Gastroesophageal sphincter (tissue), 4 donors: ENCODE measurements at regions not wholly inside any gene's neighbourhood (a gene's known extent, or its start where the extent isn't known, plus 50 kb on each side); places are given as distances from the start of the nearest gene placed in this dataset.
A peak's percentile ranks its signal among the peaks of the same experiment; 100 is the strongest.

ENCODE experiments used
- ATAC-seq: fragments of 150-250 bp; one replicate; pipeline ENCODE4 v1.9.1; 2016; ENCODE audit warnings: mild to moderate bottlenecking, moderate library complexity
- H3K27ac ChIP-seq, 4 donors: fragments of 200-600 bp; sonication (generic) in 3 of 4; 1 replicate in 3 of 4; 2 replicates in 1 of 4; pipeline ENCODE4 v1.5.1; 2016 to 2019
- H3K27me3 ChIP-seq: fragments of 200-600 bp; sonication (generic); one replicate; pipeline ENCODE4 v1.5.1; 2019
- H3K36me3 ChIP-seq, 2 donors: fragments of 200-600 bp; sonication (generic); one replicate each; pipeline ENCODE4 v1.5.1; 2019; ENCODE audit warnings: control low read depth in 1 of 2
- H3K4me1 ChIP-seq, 3 donors: fragments of 200-600 bp; sonication (generic); 1 replicate in 2 of 3; 2 replicates in 1 of 3; pipeline ENCODE4 v1.5.1; 2016 to 2019; ENCODE audit warnings: control low read depth in 2 of 3
- H3K4me3 ChIP-seq, 2 donors: fragments of 200-600 bp; sonication (generic); one replicate each; pipeline ENCODE4 v1.5.1; 2019; ENCODE audit warnings: mild to moderate bottlenecking in 1 of 2, moderate library complexity in 1 of 2
- H3K9me3 ChIP-seq, 3 donors: fragments of 200-600 bp; sonication (generic); one replicate each; pipeline ENCODE4 v1.5.1; 2017 to 2019; ENCODE audit warnings: control low read depth in 2 of 3
- CTCF ChIP-seq, 4 experiments: fragments of 200-600 bp in 2 of 4; fragments of 450-650 bp in 2 of 4; sonication (generic) in 1 of 4; IDR thresholded peaks; one replicate each; pipeline ENCODE4 v1.5.1; 2017 to 2019; ENCODE audit warnings: antibody characterized with exemption in 4 of 4, mild to moderate bottlenecking in 2 of 4, moderate library complexity in 2 of 4
- EP300 ChIP-seq: sonication (generic); formaldehyde crosslinking; IDR thresholded peaks from one replicate; pipeline ENCODE4 v1.6.1; 2017; ENCODE audit warnings: antibody characterized with exemption, mild to moderate bottlenecking
- POLR2A ChIP-seq, 2 donors: fragments of 450-650 bp; IDR thresholded peaks; one replicate each; pipeline ENCODE4 v1.6.1; 2017; ENCODE audit warnings: antibody characterized with exemption in 2 of 2, mild to moderate bottlenecking in 2 of 2, moderate library complexity in 1 of 2
- POLR2AphosphoS5 ChIP-seq: sonication (generic); formaldehyde crosslinking; IDR thresholded peaks from one replicate; pipeline ENCODE4 v1.6.1; 2017; ENCODE audit warnings: antibody characterized with exemption
- WGBS, 2 donors: methylation state at CpG; one replicate each; pipeline ENCODE4 v1.1.5; 2018; ENCODE audit warnings: low coverage in 1 of 2; 5-methylcytosine and 5-hydroxymethylcytosine counted together

DNA sequence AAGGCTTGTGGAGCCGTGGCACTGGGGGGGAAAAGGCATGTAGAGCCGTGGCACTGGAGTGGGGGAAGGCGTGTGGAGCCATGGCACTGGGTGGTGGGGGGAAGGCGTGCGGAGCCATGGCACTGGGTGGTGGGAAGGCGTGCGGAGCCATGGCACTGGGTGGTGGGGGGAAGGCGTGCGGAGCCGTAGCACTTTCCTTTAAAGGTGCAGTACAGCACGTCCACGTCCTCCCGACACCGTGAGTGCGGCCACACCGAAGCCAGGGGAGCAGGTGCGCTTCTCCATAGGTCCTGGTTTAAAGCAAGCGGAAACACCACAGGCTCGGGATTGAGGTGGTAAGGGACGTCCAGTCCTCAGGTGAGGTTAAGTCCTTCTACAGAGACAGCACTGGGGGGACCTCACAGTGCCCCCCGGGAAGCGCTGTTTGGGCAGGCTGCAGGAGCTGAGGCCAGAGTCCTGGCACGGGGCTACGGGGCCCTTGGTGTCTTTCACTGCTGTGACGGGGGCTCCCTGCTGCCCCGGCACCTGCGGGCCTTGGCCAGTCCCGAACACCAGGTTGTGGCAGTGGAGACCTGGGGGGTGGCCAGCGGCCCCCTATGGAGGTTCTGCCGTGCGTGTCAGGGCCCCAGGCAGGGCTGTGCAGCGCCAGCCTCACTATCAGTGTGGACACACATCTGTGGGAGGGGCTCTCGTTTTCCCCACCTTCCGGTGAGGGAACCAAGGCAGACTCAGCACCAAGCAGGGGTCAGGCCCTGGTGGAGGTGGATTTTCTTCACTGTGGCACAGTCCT, 93.0 kb upstream of the CTDP1 start:
- 78 to 100% methylated on average over 1 to 6 of the region's 34 CpGs for WGBS, 2 donors
- H3K36me3 ChIP-seq: no peaks in the 10 kb centered on the region
- no peak overlapping the region for H3K27ac ChIP-seq
- no peak for ATAC-seq
- no peaks in the 10 kb centered on the region for H3K9me3 ChIP-seq
- H3K27me3 ChIP-seq: peaks cover 6% of the 10 kb centered on the region
- peaks cover 0 to 34% (median 19%) of the 10 kb centered on the region in 3 donors for H3K4me1 ChIP-seq
- TF ChIP-seq POLR2AphosphoS5: no peak
- TF ChIP-seq EP300: no peak
- TF ChIP-seq CTCF (IDR thresholded peaks at IDR 0.05): no peak
- no peak for TF ChIP-seq POLR2A (IDR thresholded peaks at IDR 0.05)
- no peak overlapping the region for H3K4me3 ChIP-seq

DNA sequence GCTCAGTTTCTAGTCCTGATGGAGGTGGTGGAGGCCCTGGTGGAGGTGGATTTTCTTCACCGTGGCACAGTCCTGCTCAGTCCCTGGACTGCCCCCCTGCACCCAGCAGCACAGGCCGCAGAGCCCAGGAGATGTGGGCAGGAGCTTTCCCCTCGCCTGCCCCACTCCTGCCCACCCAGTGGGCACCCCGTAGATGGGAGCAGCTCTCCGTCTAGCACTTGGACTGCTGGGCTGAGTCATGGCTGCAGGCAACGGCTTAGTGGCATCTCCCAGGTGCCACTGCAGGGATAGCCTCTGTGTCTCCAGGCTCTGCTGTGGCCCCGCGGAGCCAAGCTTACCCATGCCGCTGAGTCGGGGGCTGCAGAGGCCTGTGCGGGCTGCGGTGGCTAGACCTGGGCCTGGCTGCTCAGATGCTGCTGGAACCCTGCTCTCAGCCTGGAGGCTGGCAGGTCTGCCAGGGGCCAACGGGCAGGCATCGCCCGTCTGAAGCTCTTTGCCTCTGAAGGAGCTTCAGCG, 92.3 kb upstream of the CTDP1 start:
- H3K4me1 ChIP-seq: peaks cover 0 to 34% (median 19%) of the 10 kb centered on the region in 3 donors
- no peak for TF ChIP-seq POLR2AphosphoS5
- no peak for TF ChIP-seq CTCF (IDR thresholded peaks at IDR 0.05)
- no peak for TF ChIP-seq POLR2A (IDR thresholded peaks at IDR 0.05)
- TF ChIP-seq EP300: no peak
- WGBS, 2 donors: no CpG with 5 or more reads among the region's 16 CpGs
- no peaks in the 10 kb centered on the region for H3K36me3 ChIP-seq
- no peak overlapping the region for H3K27ac ChIP-seq
- H3K9me3 ChIP-seq: no peaks in the 10 kb centered on the region
- no peak overlapping the region for H3K4me3 ChIP-seq
- H3K27me3 ChIP-seq: peaks cover 6% of the 10 kb centered on the region
- no peak for ATAC-seq

- 59 to 77% methylated on average over 6 to 17 of the region's 32 CpGs for WGBS, 2 donors
- peaks cover 0 to 34% (median 19%) of the 10 kb centered on the region in 3 donors for H3K4me1 ChIP-seq
- H3K27ac ChIP-seq: peak overlapping the region in 3 of 4 donors; percentile 66 to 73 (median 71)
- ATAC-seq: no peak
- TF ChIP-seq EP300: no peak
- TF ChIP-seq CTCF (IDR thresholded peaks at IDR 0.05): no peak
- TF ChIP-seq POLR2A (IDR thresholded peaks at IDR 0.05): no peak
- TF ChIP-seq POLR2AphosphoS5: no peak
- no peaks in the 10 kb centered on the region for H3K9me3 ChIP-seq
- no peaks in the 10 kb centered on the region for H3K36me3 ChIP-seq
- peaks cover 6% of the 10 kb centered on the region for H3K27me3 ChIP-seq
- no peak overlapping the region for H3K4me3 ChIP-seq
Measured at GRCh38 chr18:79587779-79588635, 91.6 kb upstream of the CTDP1 start.

- WGBS, 2 donors: 7 to 22% methylated on average over 3 to 17 of the region's 38 CpGs
- Histone ChIP-seq H3K27ac (peak overlapping the region in 3 of 4 donors; percentile 66 to 73 (median 71)), H3K36me3 (no peaks in the 10 kb centered on the region), H3K27me3 (peaks cover 11% of the 10 kb centered on the region), H3K9me3 (peaks cover 0 to 7% (median 0%) of the 10 kb centered on the region in 3 donors), H3K4me3 (peak overlapping the region in 1 of 2 donors; percentile 6), H3K4me1 (peaks cover 0 to 34% (median 19%) of the 10 kb centered on the region in 3 donors)
- TF ChIP-seq POLR2A (IDR thresholded peaks at IDR 0.05) (no peak), CTCF (IDR thresholded peaks at IDR 0.05) (peak in 1 of 4 experiments; percentile 40), POLR2AphosphoS5 (peak; percentile 98), EP300 (no peak)
- ATAC-seq: peak; percentile 96
Measured at GRCh38 chr18:79588636-79589481, 90.7 kb upstream of the CTDP1 start.
